Heart left ventricle (tissue), 13 donors: ENCODE measurements at regions not wholly inside any gene's neighbourhood (a gene's known extent, or its start where the extent isn't known, plus 50 kb on each side); places are given as distances from the start of the nearest gene placed in this dataset.

Experiments used
- POLR2A ChIP-seq, 2 donors: fragments of 450-650 bp; IDR thresholded peaks; one replicate each; pipeline ENCODE4 v1.6.1; 2017; ENCODE audit warnings: antibody characterized with exemption in 2 of 2, mild to moderate bottlenecking in 2 of 2, moderate library complexity in 2 of 2
- TF ChIP-seq, protein P1 (sequence below), 12 donors: fragments of 200-600 bp; sonication (generic) in 4 of 12; IDR thresholded peaks; one replicate each; pipeline versions ENCODE4 v1.5.0 to v1.8.0; 2018 to 2022; ENCODE audit warnings: antibody characterized with exemption in 12 of 12, mild to moderate bottlenecking in 5 of 12
- donor health status: ischemic (EF 13 %, LVEDD 7.1; RV severe dilation, severe dysfunction).
- donor health status: DM: no; HTN: yes; CAD: no.
- donor health status: DM: no; HTN: no; CAD: no.
- donor health status: ischemic (EF 25% LVEDD 6.9; RV normal size, moderate dysfunction).
- donor health status: ischemic (EF 25% LVEDD 5.7; RV mildly dilated, moderate dysfunction).
- donor health status: ischemic (EF 35%, LVEDD 5.7; RV mildly dilated, moderate dysfunction).
- donor health status: nonischemic (EF 11% LVEDD 7.7; RV severe dilation, severe dysfunction).
- donor health status: DM: yes; HTN: yes; CAD: no.
- donor health status: PGD.
- donor health status: ischemic (EF 29% LVEDD 5.4; RV normal size, mild dysfunction).
- donor health status: nonischemic (EF 23%, LVEDD 6.1; RV moderate dilation, normal function).

DNA sequence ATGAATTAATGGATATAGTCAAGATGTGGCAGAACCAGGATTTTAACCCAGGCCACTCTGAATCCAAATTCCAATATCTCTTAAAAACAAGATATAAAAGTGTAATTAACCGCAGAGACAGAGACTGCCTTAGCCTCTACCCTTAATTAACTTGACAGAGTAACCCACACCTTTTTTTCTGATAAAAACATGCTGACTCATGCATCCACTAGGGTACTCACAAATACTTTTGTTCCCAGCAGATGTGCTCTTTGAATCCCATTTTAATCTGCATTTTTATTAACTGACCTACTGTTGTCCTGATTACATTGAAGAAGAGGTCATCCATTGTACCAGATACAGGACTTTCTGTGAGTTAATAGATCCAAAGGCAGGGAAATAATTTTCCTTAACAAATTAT is 278.3 kb downstream of the CHL1 start:
- TF ChIP-seq, protein P1, sequence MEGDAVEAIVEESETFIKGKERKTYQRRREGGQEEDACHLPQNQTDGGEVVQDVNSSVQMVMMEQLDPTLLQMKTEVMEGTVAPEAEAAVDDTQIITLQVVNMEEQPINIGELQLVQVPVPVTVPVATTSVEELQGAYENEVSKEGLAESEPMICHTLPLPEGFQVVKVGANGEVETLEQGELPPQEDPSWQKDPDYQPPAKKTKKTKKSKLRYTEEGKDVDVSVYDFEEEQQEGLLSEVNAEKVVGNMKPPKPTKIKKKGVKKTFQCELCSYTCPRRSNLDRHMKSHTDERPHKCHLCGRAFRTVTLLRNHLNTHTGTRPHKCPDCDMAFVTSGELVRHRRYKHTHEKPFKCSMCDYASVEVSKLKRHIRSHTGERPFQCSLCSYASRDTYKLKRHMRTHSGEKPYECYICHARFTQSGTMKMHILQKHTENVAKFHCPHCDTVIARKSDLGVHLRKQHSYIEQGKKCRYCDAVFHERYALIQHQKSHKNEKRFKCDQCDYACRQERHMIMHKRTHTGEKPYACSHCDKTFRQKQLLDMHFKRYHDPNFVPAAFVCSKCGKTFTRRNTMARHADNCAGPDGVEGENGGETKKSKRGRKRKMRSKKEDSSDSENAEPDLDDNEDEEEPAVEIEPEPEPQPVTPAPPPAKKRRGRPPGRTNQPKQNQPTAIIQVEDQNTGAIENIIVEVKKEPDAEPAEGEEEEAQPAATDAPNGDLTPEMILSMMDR (IDR thresholded peaks at IDR 0.05) = no peak
- TF ChIP-seq POLR2A (IDR thresholded peaks at IDR 0.05) = no peak
